GM21825 (cell line): ENCODE measurements at regions not wholly inside any gene's neighbourhood (a gene's known extent, or its start where the extent isn't known, plus 50 kb on each side); places are given as distances from the start of the nearest gene placed in this dataset.

Experiments used
- ATAC-seq: cut with Tn5 transposase; IDR thresholded peaks from one replicate; pipeline ENCODE4 v1.9.1; 2021; ENCODE audit warnings: mild to moderate bottlenecking, moderate library complexity; ENCODE audit not compliant: unreplicated experiment

GRCh38 chr20:6831461-6831860 is 64.0 kb downstream of the BMP2 start:
- no peak for ATAC-seq

GRCh38 chr20:6832811-6833210 is 65.3 kb downstream of the BMP2 start:
- no peak for ATAC-seq

GRCh38 chr20:6835609-6836008 is 68.1 kb downstream of the BMP2 start:
- ATAC-seq, result no peak

- ATAC-seq, result no peak
Measured at GRCh38 chr20:6836821-6837374, 69.4 kb downstream of the BMP2 start.

- ATAC-seq, result no peak
Measured at GRCh38 chr20:6837730-6838129, 70.2 kb downstream of the BMP2 start.

GRCh38 chr20:6838181-6838826 is 70.8 kb downstream of the BMP2 start:
- ATAC-seq, result no peak

- no peak for ATAC-seq
Measured at GRCh38 chr20:6841128-6841527, 73.6 kb downstream of the BMP2 start.

- no peak for ATAC-seq
Measured at GRCh38 chr20:6845141-6845540, 77.7 kb downstream of the BMP2 start.

GRCh38 chr20:6848041-6848440 is 80.6 kb downstream of the BMP2 start:
- ATAC-seq, result no peak

GRCh38 chr20:6848992-6849391 is 81.5 kb downstream of the BMP2 start:
- ATAC-seq, result no peak

GRCh38 chr20:6851136-6851535 is 83.7 kb downstream of the BMP2 start:
- no peak for ATAC-seq

- ATAC-seq, result no peak
Measured at GRCh38 chr20:6852478-6852877, 85.0 kb downstream of the BMP2 start.

GRCh38 chr20:6855104-6855503 is 87.6 kb downstream of the BMP2 start:
- ATAC-seq, result no peak

- ATAC-seq, result no peak
Measured at GRCh38 chr20:6855796-6856195, 88.3 kb downstream of the BMP2 start.

GRCh38 chr20:6857927-6858326 is 90.4 kb downstream of the BMP2 start:
- no peak for ATAC-seq

- ATAC-seq, result no peak
Measured at GRCh38 chr20:6863355-6863754, 95.9 kb downstream of the BMP2 start.

- ATAC-seq, result no peak
Measured at GRCh38 chr20:6863798-6864201, 96.3 kb downstream of the BMP2 start.

- no peak for ATAC-seq
Measured at GRCh38 chr20:6864740-6865139, 97.3 kb downstream of the BMP2 start.

GRCh38 chr20:6866741-6867140 is 99.3 kb downstream of the BMP2 start:
- no peak for ATAC-seq

- no peak for ATAC-seq
Measured at GRCh38 chr20:6868861-6869260, 101.4 kb downstream of the BMP2 start.

- no peak for ATAC-seq
Measured at GRCh38 chr20:6870559-6870958, 103.1 kb downstream of the BMP2 start.

- ATAC-seq, result no peak
Measured at GRCh38 chr20:6877633-6878032, 110.1 kb downstream of the BMP2 start.
